Stomach (tissue), 8 donors: ENCODE measurements at regions not wholly inside any gene's neighbourhood (a gene's known extent, or its start where the extent isn't known, plus 50 kb on each side); places are given as distances from the start of the nearest gene placed in this dataset.
A peak's percentile ranks its signal among the peaks of the same experiment; 100 is the strongest.

Source experiments
- DNase-seq, 2 donors: peaks; one replicate each; pipeline versions ENCODE4 v3.0.0 to v3.0.0-alpha.2; 2013 to 2019
- H3K27ac ChIP-seq, 5 donors: fragments of 200-600 bp in 4 of 5; sonication (generic) in 4 of 5; one replicate each; pipeline ENCODE4 v1.5.1; 2013 to 2019; ENCODE audit warnings: mild to moderate bottlenecking in 1 of 5, moderate library complexity in 1 of 5
- H3K27me3 ChIP-seq, 3 donors: fragments of 200-600 bp; sonication (generic); one replicate each; pipeline ENCODE4 v1.5.1; 2017 to 2019; ENCODE audit warnings: mixed run types in 1 of 3
- H3K36me3 ChIP-seq, 4 donors: fragments of 200-600 bp; sonication (generic); 1 replicate in 3 of 4; 2 replicates in 1 of 4; pipeline ENCODE4 v1.5.1; 2016 to 2019
- H3K4me1 ChIP-seq, 4 donors: fragments of 200-600 bp; sonication (generic); one replicate each; pipeline ENCODE4 v1.5.1; 2016 to 2019
- H3K4me3 ChIP-seq, 4 donors: fragments of 200-600 bp; sonication (generic) in 3 of 4; one replicate each; pipeline ENCODE4 v1.5.1; 2016 to 2019; ENCODE audit warnings: mild to moderate bottlenecking in 1 of 4
- H3K9me3 ChIP-seq, 4 donors: fragments of 200-600 bp; sonication (generic); one replicate each; pipeline ENCODE4 v1.5.1; 2016 to 2019
- CTCF ChIP-seq, 7 experiments: fragments of 450-650 bp in 4 of 7; fragments of 200-600 bp in 3 of 7; sonication (generic) in 3 of 7; IDR thresholded peaks; one replicate each; pipeline ENCODE4 v1.5.1; 2016 to 2019; ENCODE audit warnings: antibody characterized with exemption in 7 of 7, control low read depth in 2 of 7, mild to moderate bottlenecking in 1 of 7
- EP300 ChIP-seq: sonication (generic); formaldehyde crosslinking; IDR thresholded peaks from one replicate; pipeline ENCODE4 v1.6.1; 2017; ENCODE audit warnings: antibody characterized with exemption
- POLR2A ChIP-seq, 4 donors: fragments of 450-650 bp; IDR thresholded peaks; one replicate each; pipeline ENCODE4 v1.6.1; 2016; ENCODE audit warnings: antibody characterized with exemption in 4 of 4, control low read depth in 2 of 4, mild to moderate bottlenecking in 1 of 4, moderate library complexity in 1 of 4
- POLR2AphosphoS5 ChIP-seq, 3 donors: sonication (generic); formaldehyde crosslinking; IDR thresholded peaks; one replicate each; pipeline ENCODE4 v1.6.1; 2016; ENCODE audit warnings: antibody characterized with exemption in 3 of 3
- WGBS, 5 donors: extraction: QIAGEN DNeasy Blood & Tissue Kit in 3 of 5; methylation state at CpG; one replicate each; pipeline versions ENCODE4 v1.1.5 to v1.1.7; 2013 to 2018; 5-methylcytosine and 5-hydroxymethylcytosine counted together
- intact Hi-C: fragments of 100-400 bp; cut with DNase I; formaldehyde crosslinking; loops from one replicate; pipeline ENCODE4 v1.15.1; 2023; ENCODE audit warnings: low total_unique reads
- donor health status: healthy with polysubstance abuse.
- donor health status: Bipolar disorder and iron deficiency.
- donor health status: healthy.

GRCh38 chr16:73599870-73600269 is 551.9 kb upstream of the ZFHX3 start:
- Histone ChIP-seq H3K9me3 (no peaks in the 10 kb centered on the region), H3K4me3 (no peak overlapping the region), H3K27ac (no peak overlapping the region), H3K36me3 (no peaks in the 10 kb centered on the region), H3K27me3 (no peaks in the 10 kb centered on the region), H3K4me1 (no peaks in the 10 kb centered on the region)
- no peak for DNase-seq
- 33 to 52% (median 51%) methylated on average over 2 of the region's 2 CpGs for WGBS, 5 donors
- TF ChIP-seq CTCF (IDR thresholded peaks at IDR 0.05) (no peak), POLR2AphosphoS5 (IDR thresholded peaks at IDR 0.05) (no peak), EP300 (no peak), POLR2A (IDR thresholded peaks at IDR 0.05) (no peak)
- intact Hi-C loops = no loop called here

GRCh38 chr16:73599351-73599750 is 551.4 kb upstream of the ZFHX3 start:
- TF ChIP-seq CTCF (IDR thresholded peaks at IDR 0.05) (no peak), POLR2AphosphoS5 (IDR thresholded peaks at IDR 0.05) (no peak), EP300 (no peak), POLR2A (IDR thresholded peaks at IDR 0.05) (no peak)
- intact Hi-C loops = no loop called here
- DNase-seq = peak in 1 of 2 donors; percentile 11
- H3K9me3 ChIP-seq = no peaks in the 10 kb centered on the region
- no peaks in the 10 kb centered on the region for H3K36me3 ChIP-seq
- 25 to 44% (median 32%) methylated on average over 2 of the region's 2 CpGs for WGBS, 5 donors
- H3K27ac ChIP-seq = no peak overlapping the region
- no peaks in the 10 kb centered on the region for H3K4me1 ChIP-seq
- H3K27me3 ChIP-seq = no peaks in the 10 kb centered on the region
- H3K4me3 ChIP-seq = no peak overlapping the region

DNA sequence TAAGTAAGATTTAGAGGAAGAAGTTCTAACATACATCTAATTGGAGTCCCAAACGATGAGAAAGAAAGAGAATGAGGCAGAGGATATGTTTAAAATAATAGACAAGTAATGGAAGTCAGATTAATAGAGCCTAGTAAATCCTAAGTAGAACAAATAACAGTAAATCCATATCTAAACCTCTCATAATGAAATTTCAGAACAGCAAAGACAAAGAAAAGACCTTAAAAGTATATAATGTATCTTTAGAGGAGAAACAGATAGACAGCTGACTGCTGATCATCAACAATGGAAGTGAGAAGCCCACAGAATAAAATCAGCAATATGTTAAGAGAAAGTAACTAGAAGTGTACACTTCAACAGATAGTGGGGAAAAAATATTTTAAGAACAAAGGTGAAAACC is 536.2 kb upstream of the ZFHX3 start:
- no peaks in the 10 kb centered on the region for H3K36me3 ChIP-seq
- no peak overlapping the region for H3K4me3 ChIP-seq
- no peak for DNase-seq
- WGBS, 5 donors = 73 to 97% (median 81%) methylated on average over 1 of the region's 1 CpG
- H3K9me3 ChIP-seq = peaks cover 0 to 11% (median 0%) of the 10 kb centered on the region in 4 donors
- no peaks in the 10 kb centered on the region for H3K27me3 ChIP-seq
- TF ChIP-seq POLR2AphosphoS5 (IDR thresholded peaks at IDR 0.05) (no peak), CTCF (IDR thresholded peaks at IDR 0.05) (no peak), POLR2A (IDR thresholded peaks at IDR 0.05) (no peak), EP300 (no peak)
- intact Hi-C loops = no loop called here
- H3K27ac ChIP-seq = no peak overlapping the region
- H3K4me1 ChIP-seq = no peaks in the 10 kb centered on the region

DNA sequence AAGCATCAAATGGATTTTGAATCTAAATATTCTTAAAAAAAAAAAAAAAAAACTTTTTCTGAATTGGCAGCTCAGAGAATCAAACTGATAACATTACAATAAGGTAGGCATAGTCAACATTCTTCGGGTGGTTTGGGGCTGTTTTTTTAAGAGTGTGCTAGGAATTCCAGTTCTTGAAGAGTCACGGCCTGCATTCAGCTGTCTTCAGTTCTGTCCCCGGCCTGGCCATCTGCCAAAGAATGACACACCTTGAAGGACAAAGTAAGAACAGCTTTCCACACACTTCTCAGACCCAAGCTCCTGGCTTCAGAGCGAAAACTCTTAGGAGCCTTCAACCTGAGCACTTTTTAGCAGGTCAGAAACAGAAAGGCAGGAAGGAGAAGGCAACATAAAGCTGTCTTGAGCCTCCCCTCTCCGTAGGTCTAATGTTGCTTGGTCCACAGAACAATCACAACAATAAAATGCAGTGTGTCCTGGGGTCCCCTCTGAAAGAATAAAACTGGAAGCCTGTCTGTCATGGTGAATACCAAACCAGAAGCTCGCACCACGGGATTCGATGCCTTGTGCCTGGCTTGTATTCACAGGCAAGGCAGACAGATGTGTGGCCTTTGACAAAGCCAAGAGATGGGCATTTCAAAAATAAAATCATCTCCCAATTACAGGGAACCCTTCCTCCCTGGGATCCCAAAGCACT is 524.4 kb upstream of the ZFHX3 start:
- DNase-seq = peak; percentile 48 to 58
- intact Hi-C loops = no loop called here

More for the DNA sequence above, 524.4 kb upstream of the ZFHX3 start:
- WGBS, 5 donors = 47 to 60% (median 53%) methylated on average over 8 of the region's 8 CpGs
- Histone ChIP-seq H3K4me1 (no peaks in the 10 kb centered on the region), H3K9me3 (no peaks in the 10 kb centered on the region), H3K36me3 (no peaks in the 10 kb centered on the region), H3K4me3 (no peak overlapping the region), H3K27ac (no peak overlapping the region), H3K27me3 (peaks cover 0 to 10% (median 0%) of the 10 kb centered on the region in 3 donors)
- TF ChIP-seq EP300 (no peak), POLR2A (IDR thresholded peaks at IDR 0.05) (no peak), CTCF (IDR thresholded peaks at IDR 0.05) (no peak), POLR2AphosphoS5 (IDR thresholded peaks at IDR 0.05) (no peak)
